WERI-Rb-1 (cell line): ENCODE measurements at regions not wholly inside any gene's neighbourhood (a gene's known extent, or its start where the extent isn't known, plus 50 kb on each side); places are given as distances from the start of the nearest gene placed in this dataset.

ENCODE experiments used
- DNase-seq: peaks from one replicate; pipeline ENCODE4 v3.0.0-alpha.2; 2020
- H3K27ac ChIP-seq: fragments of 250-450 bp; sonication (Bioruptor Pico); 2 replicates; pipeline ENCODE4 v1.5.1; 2020; ENCODE audit warnings: mild to moderate bottlenecking, moderate library complexity
- H3K27me3 ChIP-seq: fragments of 250-450 bp; sonication (Bioruptor Pico); 2 replicates; pipeline ENCODE4 v1.5.1; 2021; ENCODE audit warnings: mild to moderate bottlenecking, low read depth, moderate library complexity; ENCODE audit not compliant: insufficient read depth, severe bottlenecking
- H3K36me3 ChIP-seq: fragments of 250-450 bp; sonication (Bioruptor Pico); 2 replicates; pipeline ENCODE4 v1.5.1; 2020; ENCODE audit warnings: mild to moderate bottlenecking, moderate library complexity
- H3K4me3 ChIP-seq: 2 replicates; pipeline ENCODE4 v1.5.1; 2011; ENCODE audit warnings: low read depth, mild to moderate bottlenecking, control low read depth, low read length
- H3K9me3 ChIP-seq: fragments of 250-450 bp; sonication (Bioruptor Pico); 2 replicates; pipeline ENCODE4 v1.5.1; 2021; ENCODE audit warnings: mild to moderate bottlenecking, moderate library complexity; ENCODE audit not compliant: severe bottlenecking
- CTCF ChIP-seq: IDR thresholded peaks from 2 replicates; pipeline ENCODE4 v1.5.1; 2011; ENCODE audit warnings: low read depth, mild to moderate bottlenecking, control low read depth, inconsistent platforms, low read length

GRCh38 chr22:48318575-48319320 is 1508.9 kb downstream of the BRD1 start:
- Histone ChIP-seq H3K9me3 (no peaks in the 10 kb centered on the region), H3K4me3 (no peak overlapping the region), H3K27ac (no peak overlapping the region), H3K36me3 (no peaks in the 10 kb centered on the region), H3K27me3 (no peaks in the 10 kb centered on the region)
- no peak for DNase-seq
- TF ChIP-seq CTCF: no peak

- Histone ChIP-seq H3K9me3 (no peaks in the 10 kb centered on the region), H3K27me3 (no peaks in the 10 kb centered on the region)
- no peak for TF ChIP-seq CTCF
Measured at GRCh38 chr22:48318173-48318572, 1509.5 kb downstream of the BRD1 start.

GRCh38 chr22:48316257-48317250 is 1511.1 kb downstream of the BRD1 start:
- TF ChIP-seq CTCF: no peak

More at GRCh38 chr22:48318173-48318572, 1509.5 kb downstream of the BRD1 start:
- no peak overlapping the region for H3K4me3 ChIP-seq
- H3K36me3 ChIP-seq: no peaks in the 10 kb centered on the region
- no peak overlapping the region for H3K27ac ChIP-seq
- no peak for DNase-seq

GRCh38 chr22:48315439-48316256 is 1512.0 kb downstream of the BRD1 start:
- DNase-seq: peak; percentile 5
- no peaks in the 10 kb centered on the region for H3K27me3 ChIP-seq
- H3K27ac ChIP-seq: no peak overlapping the region
- no peaks in the 10 kb centered on the region for H3K36me3 ChIP-seq
- peaks cover 4% of the 10 kb centered on the region for H3K9me3 ChIP-seq
- no peak for TF ChIP-seq CTCF
- no peak overlapping the region for H3K4me3 ChIP-seq

More at GRCh38 chr22:48316257-48317250, 1511.1 kb downstream of the BRD1 start:
- H3K4me3 ChIP-seq: no peak overlapping the region
- peaks cover 4% of the 10 kb centered on the region for H3K9me3 ChIP-seq
- no peaks in the 10 kb centered on the region for H3K36me3 ChIP-seq
- peak; percentile 4 for DNase-seq
- no peaks in the 10 kb centered on the region for H3K27me3 ChIP-seq
- H3K27ac ChIP-seq: no peak overlapping the region

- TF ChIP-seq CTCF: no peak
Measured at GRCh38 chr22:48314073-48314472, 1513.6 kb downstream of the BRD1 start.

More at GRCh38 chr22:48314073-48314472, 1513.6 kb downstream of the BRD1 start:
- Histone ChIP-seq H3K27me3 (no peaks in the 10 kb centered on the region), H3K36me3 (no peaks in the 10 kb centered on the region), H3K9me3 (peaks cover 4% of the 10 kb centered on the region), H3K27ac (no peak overlapping the region), H3K4me3 (no peak overlapping the region)
- no peak for DNase-seq
